Natural killer cell (primary cell): ENCODE measurements at regions not wholly inside any gene's neighbourhood (a gene's known extent, or its start where the extent isn't known, plus 50 kb on each side); places are given as distances from the start of the nearest gene placed in this dataset.

Experiments
- ATAC-seq, 3 donors: fragments of 150-1000 bp in 2 of 3; fragments of 200-7000 bp in 1 of 3; cut with Tn5 transposase; 1 replicate in 1 of 3; 2 replicates in 2 of 3; pipeline ENCODE4 v1.10.0; 2021; ENCODE audit warnings: mild to moderate bottlenecking in 2 of 3, moderate library complexity in 2 of 3
- DNase-seq, 2 donors: peaks; one replicate each; pipeline versions ENCODE4 v3.0.0 to v3.0.0-alpha.2; 2013 to 2021; ENCODE audit warnings: mixed read lengths in 1 of 2
- H3K27ac ChIP-seq: one replicate; pipeline ENCODE4 v1.5.1; 2013; ENCODE audit warnings: mild to moderate bottlenecking, low read length
- H3K27me3 ChIP-seq: one replicate; pipeline ENCODE4 v1.6.1; 2013; ENCODE audit warnings: low read length; ENCODE audit not compliant: control insufficient read depth, insufficient read depth
- H3K36me3 ChIP-seq: one replicate; pipeline ENCODE4 v1.6.1; 2013; ENCODE audit warnings: low read length; ENCODE audit not compliant: control insufficient read depth, insufficient read depth
- H3K4me1 ChIP-seq: one replicate; pipeline ENCODE4 v1.6.1; 2013; ENCODE audit warnings: low read length; ENCODE audit not compliant: control insufficient read depth, insufficient read depth
- H3K4me3 ChIP-seq: one replicate; pipeline ENCODE4 v1.5.1; 2013; ENCODE audit warnings: low read length
- H3K9me3 ChIP-seq: one replicate; pipeline ENCODE4 v1.6.1; 2013; ENCODE audit warnings: low read length; ENCODE audit not compliant: control insufficient read depth, insufficient read depth
- H3K27ac Mint-ChIP-seq, 2 donors: one replicate each; pipeline ENCODE4 v1.8.0; 2022; ENCODE audit warnings: mild to moderate bottlenecking in 2 of 2, mixed read lengths in 2 of 2, moderate library complexity in 1 of 2
- H3K27me3 Mint-ChIP-seq, 2 donors: one replicate each; pipeline ENCODE4 v1.8.0; 2022; ENCODE audit warnings: low read depth in 2 of 2, mixed read lengths in 2 of 2
- H3K36me3 Mint-ChIP-seq: one replicate; pipeline ENCODE4 v1.8.0; 2022; ENCODE audit warnings: mixed read lengths
- H3K4me1 Mint-ChIP-seq, 2 donors: one replicate each; pipeline ENCODE4 v1.8.0; 2022; ENCODE audit warnings: mixed read lengths in 2 of 2
- H3K4me3 Mint-ChIP-seq: one replicate; pipeline ENCODE4 v1.8.0; 2022; ENCODE audit warnings: mild to moderate bottlenecking, moderate library complexity, mixed read lengths
- H3K9me3 Mint-ChIP-seq, 2 donors: one replicate each; pipeline ENCODE4 v1.8.0; 2022; ENCODE audit warnings: mixed read lengths in 2 of 2
- CTCF ChIP-seq: fragments of 200-600 bp; IDR thresholded peaks from one replicate; pipeline ENCODE4 v1.8.0; 2022; ENCODE audit warnings: antibody characterized with exemption
- WGBS: methylation state at CpG from one replicate; pipeline ENCODE4 v1.1.7; 2013; ENCODE audit warnings: missing lambda C conversion rate; ENCODE audit not compliant: insufficient coverage; 5-methylcytosine and 5-hydroxymethylcytosine counted together
- intact Hi-C: fragments of 100-400 bp; cut with micrococcal nuclease; formaldehyde crosslinking; loops from one replicate; pipeline ENCODE4 v1.14.2; 2022

GRCh38 chr7:18353339-18353738 lies 142.2 kb upstream of the HDAC9 start:
- Histone ChIP-seq H3K9me3 (no peaks in the 10 kb centered on the region), H3K27me3 (no peaks in the 10 kb centered on the region), H3K4me1 (no peaks in the 10 kb centered on the region), H3K4me3 (no peak overlapping the region), H3K27ac (no peak overlapping the region), H3K36me3 (no peaks in the 10 kb centered on the region)
- 94% methylated on average over 2 of the region's 3 CpGs for WGBS
- H3K27ac Mint-ChIP-seq, result no peak overlapping the region
- ATAC-seq, result no peak
- H3K36me3 Mint-ChIP-seq, result no peaks in the 10 kb centered on the region
- H3K4me3 Mint-ChIP-seq, result no peak overlapping the region
- TF ChIP-seq CTCF, result no peak
- H3K4me1 Mint-ChIP-seq, result peaks cover 9 to 14% of the 10 kb centered on the region in 2 donors
- intact Hi-C loops, result loop anchor here (10.0 kb wide), 1 partner anchor 1311 kb away; no protein-coding TSS in a partner anchor
- no peaks in the 10 kb centered on the region for H3K9me3 Mint-ChIP-seq
- no peak for DNase-seq
- H3K27me3 Mint-ChIP-seq, result no peaks in the 10 kb centered on the region

- Mint-ChIP-seq H3K4me3 (no peak overlapping the region), H3K27ac (no peak overlapping the region), H3K9me3 (no peaks in the 10 kb centered on the region), H3K4me1 (peaks cover 9 to 14% of the 10 kb centered on the region in 2 donors), H3K27me3 (no peaks in the 10 kb centered on the region), H3K36me3 (no peaks in the 10 kb centered on the region)
- intact Hi-C loops, result loop anchor here (10.0 kb wide), 1 partner anchor 1310 kb away; no protein-coding TSS in a partner anchor
- TF ChIP-seq CTCF, result no peak
- DNase-seq, result no peak
- no peaks in the 10 kb centered on the region for H3K36me3 ChIP-seq
- H3K9me3 ChIP-seq, result no peaks in the 10 kb centered on the region
- no peaks in the 10 kb centered on the region for H3K27me3 ChIP-seq
- no peak for ATAC-seq
- no peaks in the 10 kb centered on the region for H3K4me1 ChIP-seq
- H3K4me3 ChIP-seq, result no peak overlapping the region
- 78% methylated on average over 4 of the region's 6 CpGs for WGBS
- no peak overlapping the region for H3K27ac ChIP-seq
Measured at GRCh38 chr7:18354108-18355085, 141.2 kb upstream of the HDAC9 start.

- H3K9me3 ChIP-seq, result no peaks in the 10 kb centered on the region
- no peaks in the 10 kb centered on the region for H3K27me3 Mint-ChIP-seq
- intact Hi-C loops, result loop anchor here (1.0 to 10.0 kb wide), 2 partner anchors 310 to 1309 kb away; no protein-coding TSS in a partner anchor
- no peaks in the 10 kb centered on the region for H3K4me1 ChIP-seq
- peak overlapping the region; percentile 80 for H3K4me3 Mint-ChIP-seq
- H3K36me3 ChIP-seq, result no peaks in the 10 kb centered on the region
- WGBS, result 2% methylated on average over 5 of the region's 5 CpGs
- no peaks in the 10 kb centered on the region for H3K9me3 Mint-ChIP-seq
- ATAC-seq (peak; percentile 78 to 86 (median 83)), DNase-seq (peak in 1 of 2 donors; percentile 53)
- H3K4me1 Mint-ChIP-seq, result peaks cover 9 to 14% of the 10 kb centered on the region in 2 donors
- H3K27ac ChIP-seq, result no peak overlapping the region
- no peak overlapping the region for H3K4me3 ChIP-seq
- no peaks in the 10 kb centered on the region for H3K36me3 Mint-ChIP-seq
- H3K27me3 ChIP-seq, result no peaks in the 10 kb centered on the region
- peak overlapping the region; percentile 53 to 76 for H3K27ac Mint-ChIP-seq
- TF ChIP-seq CTCF, result peak; percentile 94
Measured at GRCh38 chr7:18356191-18356645, 139.3 kb upstream of the HDAC9 start.
